Sigmoid colon (tissue), 4 donors: ENCODE measurements at regions not wholly inside any gene's neighbourhood (a gene's known extent, or its start where the extent isn't known, plus 50 kb on each side); places are given as distances from the start of the nearest gene placed in this dataset.

Experiments used
- POLR2A ChIP-seq, 2 donors: fragments of 450-650 bp; IDR thresholded peaks; one replicate each; pipeline ENCODE4 v1.6.1; 2016; ENCODE audit warnings: antibody characterized with exemption in 2 of 2, mild to moderate bottlenecking in 2 of 2, moderate library complexity in 2 of 2
- POLR2AphosphoS5 ChIP-seq, 4 donors: sonication (generic); formaldehyde crosslinking; IDR thresholded peaks; one replicate each; pipeline ENCODE4 v1.6.1; 2017; ENCODE audit warnings: antibody characterized with exemption in 4 of 4
- TF ChIP-seq, protein P1 (sequence below), 4 experiments: fragments of 450-650 bp in 3 of 4; fragments of 200-600 bp in 1 of 4; IDR thresholded peaks; one replicate each; pipeline ENCODE4 v1.5.1; 2016 to 2019; ENCODE audit warnings: antibody characterized with exemption in 4 of 4, mild to moderate bottlenecking in 3 of 4, moderate library complexity in 2 of 4

DNA sequence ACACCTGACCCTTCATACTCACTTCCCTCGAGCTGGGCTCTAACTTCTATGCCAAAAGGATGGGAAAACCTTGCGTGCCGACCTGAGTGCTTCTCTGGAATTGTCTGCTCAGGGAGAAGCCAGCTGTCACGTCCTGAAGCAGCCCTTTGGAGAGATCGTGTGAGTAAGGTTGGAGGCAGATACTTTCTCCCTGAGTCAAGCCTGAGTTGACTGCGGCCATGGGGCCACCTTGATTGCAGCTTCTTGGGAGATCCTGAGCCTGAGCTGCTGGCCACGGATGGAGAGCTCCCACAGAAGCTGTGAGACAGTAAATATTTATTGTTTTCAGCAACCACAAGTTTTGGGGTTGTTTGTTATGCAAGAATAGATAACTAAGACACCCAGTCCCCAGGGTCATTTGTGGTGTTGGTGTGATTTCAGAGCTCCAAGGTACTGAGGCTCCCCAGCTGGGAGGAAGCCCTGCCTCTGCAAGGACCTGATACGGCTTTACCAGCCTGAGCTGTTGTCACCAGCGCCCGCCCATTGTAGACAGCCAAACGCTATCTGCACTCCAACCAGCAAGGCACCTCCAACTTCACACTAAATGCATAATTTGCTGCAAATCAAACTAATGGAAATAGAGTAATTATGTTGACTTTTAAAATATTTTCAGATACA is 531.6 kb downstream of the PTPRU start:
- TF ChIP-seq, protein P1, sequence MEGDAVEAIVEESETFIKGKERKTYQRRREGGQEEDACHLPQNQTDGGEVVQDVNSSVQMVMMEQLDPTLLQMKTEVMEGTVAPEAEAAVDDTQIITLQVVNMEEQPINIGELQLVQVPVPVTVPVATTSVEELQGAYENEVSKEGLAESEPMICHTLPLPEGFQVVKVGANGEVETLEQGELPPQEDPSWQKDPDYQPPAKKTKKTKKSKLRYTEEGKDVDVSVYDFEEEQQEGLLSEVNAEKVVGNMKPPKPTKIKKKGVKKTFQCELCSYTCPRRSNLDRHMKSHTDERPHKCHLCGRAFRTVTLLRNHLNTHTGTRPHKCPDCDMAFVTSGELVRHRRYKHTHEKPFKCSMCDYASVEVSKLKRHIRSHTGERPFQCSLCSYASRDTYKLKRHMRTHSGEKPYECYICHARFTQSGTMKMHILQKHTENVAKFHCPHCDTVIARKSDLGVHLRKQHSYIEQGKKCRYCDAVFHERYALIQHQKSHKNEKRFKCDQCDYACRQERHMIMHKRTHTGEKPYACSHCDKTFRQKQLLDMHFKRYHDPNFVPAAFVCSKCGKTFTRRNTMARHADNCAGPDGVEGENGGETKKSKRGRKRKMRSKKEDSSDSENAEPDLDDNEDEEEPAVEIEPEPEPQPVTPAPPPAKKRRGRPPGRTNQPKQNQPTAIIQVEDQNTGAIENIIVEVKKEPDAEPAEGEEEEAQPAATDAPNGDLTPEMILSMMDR (IDR thresholded peaks at IDR 0.05), result no peak
- no peak for TF ChIP-seq POLR2A (IDR thresholded peaks at IDR 0.05)
- no peak for TF ChIP-seq POLR2AphosphoS5 (IDR thresholded peaks at IDR 0.05)
